ENCODE measurements at regions not wholly inside any gene's neighbourhood (a gene's known extent, or its start where the extent isn't known, plus 50 kb on each side); places are given as distances from the start of the nearest gene placed in this dataset.
"Not testable (repeated sequence)": the region's sequence is repeated elsewhere in the genome, so short reads cannot be mapped to it uniquely, and the experiment has no call there.

GRCh38 chr7:65727182-65727581, 145.7 kb upstream of the VKORC1L1 start:
- not testable (repeated sequence) for TF ChIP-seq CTCF (conservative IDR thresholded peaks at IDR 0.05; ENCODE audit: low read depth, low read length); EZH2 (IDR thresholded peaks at IDR 0.05; ENCODE audit: low read length, unreplicated experiment); EZH2phosphoT487 (IDR thresholded peaks at IDR 0.05; ENCODE audit: borderline replicate concordance, low read length)
